ENCODE measurements at regions not wholly inside any gene's neighbourhood (a gene's known extent, or its start where the extent isn't known, plus 50 kb on each side); places are given as distances from the start of the nearest gene placed in this dataset.

DNA sequence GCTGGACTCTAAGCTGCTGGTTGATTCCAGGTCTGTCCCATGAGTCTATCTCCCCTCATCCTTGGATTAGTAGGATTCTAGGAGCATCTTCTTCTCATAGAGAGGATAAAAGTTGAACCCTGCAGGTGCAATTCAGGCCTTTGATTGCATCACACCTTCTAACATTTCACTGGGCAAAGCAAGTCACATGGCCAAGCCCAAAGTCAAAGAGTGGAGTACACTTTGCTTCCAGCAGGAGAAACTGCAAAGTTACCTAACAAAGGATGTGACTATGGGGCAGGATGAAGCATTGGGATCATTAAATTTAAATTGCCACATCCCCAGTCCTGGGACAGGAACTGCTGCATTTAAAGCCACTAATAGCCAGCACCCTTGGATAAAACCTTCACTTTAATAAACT, 51.0 kb upstream of the EGFLAM start:
- intact Hi-C loops (cut with DNase I): no loop called here
- ATAC-seq (no peak), DNase-seq (ENCODE audit: missing footprints) (no peak)

DNA sequence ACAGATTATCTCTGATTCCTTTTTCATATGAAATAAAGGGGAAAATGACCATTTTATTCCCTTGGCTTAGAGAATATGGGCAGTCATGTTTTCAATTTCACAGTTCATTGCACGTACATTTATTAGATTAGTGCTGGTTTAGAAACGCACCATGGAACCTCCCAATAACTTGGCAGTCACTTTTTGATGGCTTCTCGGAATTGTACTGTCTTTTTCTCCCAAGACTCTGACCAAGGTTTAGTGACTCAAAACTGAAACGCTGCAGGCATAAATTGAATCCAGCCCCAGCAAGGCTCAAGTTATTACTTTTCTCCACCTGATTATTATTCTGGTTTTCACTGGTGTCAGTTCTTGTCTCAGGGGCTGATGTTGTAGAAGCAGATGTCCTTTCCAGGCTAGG, 55.6 kb upstream of the EGFLAM start:
- intact Hi-C loops (cut with DNase I): no loop called here
- no peak for DNase-seq (ENCODE audit: missing footprints)
- ATAC-seq: no peak

DNA sequence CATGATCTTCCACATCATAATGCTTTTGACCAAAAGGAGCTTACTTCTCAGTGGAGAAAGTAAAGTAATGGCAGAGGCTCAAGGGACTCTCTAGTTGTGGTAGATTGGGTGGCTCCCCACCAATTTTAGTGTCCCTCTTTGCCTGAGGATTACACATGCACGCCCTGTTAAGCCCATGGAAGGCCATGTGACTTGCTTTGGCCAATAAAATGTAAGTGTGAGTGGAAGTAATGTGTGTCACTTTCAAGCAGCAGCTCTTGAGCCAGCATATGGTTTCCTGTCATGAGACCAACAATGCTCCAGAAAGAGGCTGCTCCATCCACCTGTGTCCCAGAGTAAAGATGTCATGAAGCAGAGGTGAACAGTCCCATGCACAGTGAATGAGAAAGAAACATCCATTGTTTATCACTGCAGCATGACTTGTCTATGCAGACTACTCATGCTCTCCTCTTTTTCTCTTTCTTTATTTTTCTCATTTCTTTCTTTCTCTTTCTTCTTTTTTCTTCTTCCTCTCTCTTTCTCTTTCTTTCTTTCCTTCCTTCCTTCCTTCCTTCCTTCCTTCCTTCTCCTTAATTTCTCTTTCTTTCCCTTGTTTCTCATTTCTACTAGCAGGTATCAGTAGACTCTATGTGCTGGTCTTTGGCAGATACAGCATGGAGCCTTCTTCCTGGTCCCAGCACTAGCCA, 57.3 kb upstream of the EGFLAM start:
- no peak for ATAC-seq
- intact Hi-C loops (cut with DNase I): no loop called here
- DNase-seq (ENCODE audit: missing footprints): no peak

DNA sequence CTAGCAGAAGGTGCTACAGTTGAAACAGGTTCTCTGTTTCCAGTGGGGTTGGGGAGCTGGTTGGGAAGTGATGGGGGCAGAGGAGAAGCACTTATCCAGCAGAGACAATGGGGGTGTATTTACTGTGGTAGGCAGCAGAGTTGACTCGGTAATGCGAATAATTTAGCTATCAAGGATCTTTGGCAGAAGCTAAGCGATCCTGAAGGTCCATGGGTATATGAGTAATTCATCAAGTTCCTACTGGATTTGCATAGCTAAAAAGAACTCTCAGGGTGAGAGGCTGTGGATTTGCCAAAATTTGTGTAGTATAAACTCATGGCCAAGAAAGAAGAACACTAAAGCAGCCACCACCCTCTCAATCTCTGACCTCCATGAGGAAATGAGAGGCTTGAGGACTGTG, 61.2 kb upstream of the EGFLAM start:
- intact Hi-C loops (cut with DNase I): no loop called here
- no peak for DNase-seq (ENCODE audit: missing footprints)
- ATAC-seq: no peak

DNA sequence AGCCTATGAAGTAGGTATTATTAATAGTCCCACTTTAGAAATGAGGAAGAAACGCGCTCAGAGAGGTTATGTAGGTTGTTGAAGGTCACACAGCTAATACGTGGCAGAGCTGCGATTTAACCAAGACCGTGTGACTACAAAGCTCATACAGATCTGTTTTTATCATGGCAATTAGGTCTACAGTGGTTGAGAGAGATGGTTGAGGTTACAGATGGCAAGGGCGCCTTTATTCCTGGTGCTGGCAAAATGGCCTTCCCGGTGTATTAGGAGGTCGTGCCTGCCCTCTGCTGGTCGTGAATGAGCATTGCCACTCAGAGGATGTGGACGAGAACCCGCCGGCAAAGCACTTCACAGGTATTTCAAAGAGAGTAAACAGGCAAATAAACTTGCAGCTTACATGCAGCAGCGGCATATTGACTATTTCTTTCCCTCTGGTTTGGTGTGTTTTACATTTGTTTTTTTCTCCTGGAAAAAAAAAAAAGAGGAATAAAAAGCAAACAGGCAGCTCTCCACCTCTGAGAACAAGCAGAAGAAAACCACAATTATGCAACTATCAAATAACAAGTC, 65.3 kb upstream of the EGFLAM start:
- intact Hi-C loops (cut with DNase I): loop anchor here (1.0 to 5.0 kb wide), 3 partner anchors 353 to 781 kb away; partner anchors contain the start of gene GDNF
- ATAC-seq (peak; percentile 73), DNase-seq (ENCODE audit: missing footprints) (peak; percentile 78)

DNA sequence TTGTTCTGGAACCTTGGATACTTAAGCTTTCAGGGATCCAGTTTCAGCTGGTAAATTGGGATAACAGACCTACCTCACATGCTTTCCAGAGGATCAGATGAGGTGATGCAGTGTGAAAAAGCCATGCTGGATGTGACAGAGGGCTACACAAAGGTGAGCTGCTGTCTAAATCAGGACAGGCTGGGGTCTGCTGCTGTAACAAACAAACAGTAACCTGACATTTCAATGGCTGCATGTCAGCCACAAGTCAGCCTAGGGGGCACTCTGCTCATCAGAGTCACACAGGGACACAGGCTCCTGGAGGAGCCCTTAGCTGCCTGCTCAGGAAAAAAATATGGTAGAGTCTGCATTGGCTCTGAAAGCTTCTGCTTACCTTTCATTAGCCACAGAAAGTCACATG, 66.7 kb upstream of the EGFLAM start:
- intact Hi-C loops (cut with DNase I): loop anchor here (2.0 to 5.0 kb wide), 2 partner anchors 355 to 779 kb away; no protein-coding TSS in a partner anchor
- DNase-seq (ENCODE audit: missing footprints) (no peak), ATAC-seq (no peak)

DNA sequence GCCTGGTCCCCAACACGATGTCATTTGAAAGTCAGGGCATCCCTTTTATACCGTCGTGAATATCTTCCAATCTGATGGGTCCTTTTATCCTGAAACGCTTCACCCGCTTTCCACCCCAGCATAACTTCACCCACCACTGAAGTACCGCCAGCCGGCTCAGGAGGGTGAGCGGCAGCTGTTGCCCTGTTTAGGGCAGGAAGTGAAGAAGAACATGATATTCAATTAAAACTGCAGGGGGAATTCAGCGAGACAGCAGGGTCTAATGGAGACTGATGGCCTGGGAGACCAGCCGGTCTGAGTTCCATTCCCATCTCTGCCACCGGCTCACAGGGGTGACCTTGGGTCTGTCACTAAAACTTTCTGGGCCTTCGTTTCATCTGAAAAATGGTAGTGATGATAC, 68.2 kb upstream of the EGFLAM start:
- ATAC-seq: no peak
- intact Hi-C loops (cut with DNase I): loop anchor here (5.0 kb wide), 1 partner anchor 778 kb away; no protein-coding TSS in a partner anchor
- DNase-seq (ENCODE audit: missing footprints): no peak

DNA sequence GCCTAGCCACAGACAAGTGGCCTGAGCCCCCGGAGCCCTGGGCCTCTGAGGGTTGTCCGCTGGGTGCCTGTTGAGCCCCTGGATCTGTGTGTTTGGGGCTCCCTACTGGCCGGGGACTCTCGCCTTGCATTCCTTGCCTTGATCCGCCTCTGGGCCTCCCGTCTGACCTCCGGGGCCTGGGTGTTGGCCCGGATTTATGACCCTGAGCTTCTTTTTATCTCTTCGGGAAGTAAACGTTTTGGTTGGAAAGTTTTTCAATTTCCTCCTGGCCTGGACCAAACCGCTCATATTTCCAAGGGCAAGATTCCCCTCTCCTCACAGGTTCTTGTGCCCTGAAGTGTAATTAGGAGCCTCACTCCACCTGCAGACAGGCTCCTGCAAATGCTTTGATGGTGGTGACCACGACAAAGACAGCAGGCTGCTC, 69.3 kb upstream of the EGFLAM start:
- DNase-seq (ENCODE audit: missing footprints) (no peak), ATAC-seq (no peak)
- intact Hi-C loops (cut with DNase I): no loop called here

DNA sequence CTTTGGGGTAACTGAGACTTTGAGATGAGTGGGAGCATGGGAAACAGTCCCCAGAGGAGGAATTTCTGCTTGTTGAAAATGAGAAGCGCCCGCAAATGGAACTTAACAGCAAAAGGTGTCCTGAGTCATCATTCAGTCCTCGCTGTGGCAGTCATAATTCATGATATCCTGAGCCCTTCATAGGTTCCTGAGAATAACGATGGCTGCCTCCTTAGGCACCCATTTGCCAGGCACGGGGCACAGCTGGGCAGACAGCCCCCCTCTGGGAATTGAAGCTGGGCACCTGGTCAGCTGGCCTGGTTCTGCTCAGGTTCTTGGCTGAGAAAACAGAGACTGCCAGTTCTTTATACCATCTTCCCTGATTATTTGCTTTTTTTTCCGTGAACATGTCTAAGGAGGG, 69.8 kb upstream of the EGFLAM start:
- intact Hi-C loops (cut with DNase I): no loop called here
- no peak for ATAC-seq

DNA sequence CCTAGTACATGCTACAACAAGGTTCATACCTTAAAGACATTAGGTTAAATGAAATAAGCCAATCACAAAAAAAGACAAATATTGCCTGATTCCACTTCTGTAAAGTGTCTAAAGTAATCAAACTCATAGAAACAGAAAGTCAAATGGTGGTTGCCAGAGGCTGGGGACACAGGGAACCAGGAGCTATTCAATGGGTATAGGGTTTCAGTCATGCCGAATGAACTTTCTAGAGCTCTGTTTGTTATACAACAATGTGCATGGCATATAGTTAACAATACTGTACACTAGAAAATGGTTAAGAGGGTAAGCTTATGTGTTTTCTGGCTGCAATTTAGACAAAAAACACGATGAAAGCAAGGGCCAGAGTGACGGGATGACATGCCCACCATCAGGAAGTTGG, 70.8 kb upstream of the EGFLAM start:
- intact Hi-C loops (cut with DNase I): no loop called here
- ATAC-seq: no peak

More for the DNA sequence above, 69.8 kb upstream of the EGFLAM start:
- DNase-seq (ENCODE audit: missing footprints): no peak

DNA sequence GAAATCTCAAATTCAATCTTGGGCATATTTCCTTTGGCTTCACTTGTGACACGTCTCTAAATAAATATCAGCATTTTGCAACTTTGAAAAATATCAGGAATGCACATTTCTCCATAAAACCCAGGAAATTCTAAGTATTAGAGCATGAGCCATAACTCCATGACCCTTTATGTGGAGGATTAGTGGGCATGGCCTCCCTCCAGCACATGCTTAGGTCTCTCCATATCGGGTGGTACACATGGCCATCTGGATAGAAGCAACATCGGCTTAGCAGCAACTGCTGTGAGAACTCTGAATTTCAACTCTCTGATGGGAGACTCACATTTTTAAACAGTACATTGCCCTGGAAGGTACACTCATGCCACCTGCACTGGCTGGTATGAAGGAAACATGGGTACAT, 73.7 kb upstream of the EGFLAM start:
- DNase-seq (ENCODE audit: missing footprints) (no peak), ATAC-seq (no peak)
- intact Hi-C loops (cut with DNase I): no loop called here

More for the DNA sequence above, 70.8 kb upstream of the EGFLAM start:
- no peak for DNase-seq (ENCODE audit: missing footprints)

DNA sequence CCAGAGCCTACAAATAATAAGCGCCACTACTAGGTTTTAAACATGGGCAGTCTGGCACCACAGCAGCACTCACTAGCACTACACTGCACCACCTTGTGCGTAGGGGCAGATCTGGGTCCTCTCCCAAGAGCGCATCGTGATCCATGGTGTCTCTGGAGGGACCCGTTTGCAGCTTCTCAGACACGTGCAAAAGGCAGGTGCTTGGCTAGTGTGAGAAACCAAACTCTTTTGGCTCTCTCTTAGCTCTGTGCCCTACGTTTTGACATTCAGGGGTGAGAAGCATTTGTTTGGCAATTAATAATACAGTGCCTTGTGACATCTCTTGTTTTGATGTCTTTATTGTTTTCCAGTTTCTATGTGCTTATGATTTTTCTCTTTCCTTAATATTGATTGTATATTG, 75.4 kb upstream of the EGFLAM start:
- ATAC-seq (no peak), DNase-seq (ENCODE audit: missing footprints) (no peak)
- intact Hi-C loops (cut with DNase I): no loop called here

DNA sequence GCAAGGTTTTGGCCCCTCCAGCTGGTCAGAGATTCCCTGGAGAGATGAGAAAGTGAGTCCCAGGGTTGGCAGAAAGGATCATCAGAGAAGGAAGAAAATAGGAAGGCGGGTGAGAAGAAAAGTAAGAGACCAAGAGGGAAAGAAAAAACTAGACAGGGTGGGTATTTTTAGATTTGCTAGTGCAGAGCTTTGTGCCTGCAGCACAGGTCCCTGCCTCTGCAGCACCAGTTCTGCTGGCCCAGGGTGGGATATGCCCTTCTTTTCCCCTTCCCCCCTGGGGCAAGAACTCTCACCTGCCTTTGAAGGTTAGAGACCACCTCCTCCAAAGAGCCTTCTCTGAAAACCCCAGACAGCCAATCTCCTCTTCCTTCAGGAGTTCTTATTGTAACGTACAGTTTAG, 90.3 kb upstream of the EGFLAM start:
- DNase-seq (ENCODE audit: missing footprints) (no peak), ATAC-seq (no peak)
- intact Hi-C loops (cut with DNase I): no loop called here

DNA sequence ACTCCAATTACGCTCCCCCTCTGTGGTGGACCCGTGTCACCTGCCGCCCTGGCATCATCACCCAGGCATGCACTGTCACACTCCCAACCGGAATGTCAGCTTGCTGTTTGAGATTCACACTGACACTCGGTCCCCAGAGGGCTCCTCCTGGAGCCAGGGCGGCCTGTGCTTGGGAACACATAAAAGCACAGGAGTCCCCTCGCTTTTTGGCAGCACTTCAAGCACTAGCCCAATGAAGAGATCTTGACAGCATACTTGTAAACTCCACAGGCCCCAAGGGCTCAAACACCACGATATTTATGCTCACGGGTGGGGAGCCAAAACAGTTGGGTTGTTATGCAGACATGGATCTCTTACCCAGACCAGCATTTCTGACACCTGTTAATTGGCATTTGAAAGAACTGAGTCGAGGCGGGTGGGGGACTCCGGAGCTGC, 90.8 kb upstream of the EGFLAM start:
- DNase-seq (ENCODE audit: missing footprints) (peak; percentile 69), ATAC-seq (peak; percentile 91)

DNA sequence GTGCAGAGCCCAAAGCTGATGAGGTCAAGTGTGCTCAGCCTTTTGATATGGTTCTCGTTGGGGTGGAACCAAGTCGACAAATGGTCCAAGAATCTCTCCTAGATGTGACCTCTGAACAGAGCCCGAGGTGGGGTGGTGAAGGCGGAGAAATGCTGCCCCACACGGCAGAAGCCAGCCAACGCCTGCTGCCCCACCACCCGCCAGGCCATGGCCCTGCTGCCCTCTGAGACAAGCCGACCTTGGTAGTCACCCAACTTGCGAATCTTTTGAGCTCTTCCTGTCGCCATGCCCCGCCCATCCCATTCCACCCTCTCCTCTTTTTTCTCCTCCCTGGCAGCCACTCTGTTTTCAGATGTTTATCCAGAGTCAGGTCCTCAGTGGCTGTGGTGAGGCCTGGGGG, 91.5 kb upstream of the EGFLAM start:
- DNase-seq (ENCODE audit: missing footprints): no peak
- intact Hi-C loops (cut with DNase I): no loop called here

More for the DNA sequence above, 90.8 kb upstream of the EGFLAM start:
- intact Hi-C loops (cut with DNase I): no loop called here

DNA sequence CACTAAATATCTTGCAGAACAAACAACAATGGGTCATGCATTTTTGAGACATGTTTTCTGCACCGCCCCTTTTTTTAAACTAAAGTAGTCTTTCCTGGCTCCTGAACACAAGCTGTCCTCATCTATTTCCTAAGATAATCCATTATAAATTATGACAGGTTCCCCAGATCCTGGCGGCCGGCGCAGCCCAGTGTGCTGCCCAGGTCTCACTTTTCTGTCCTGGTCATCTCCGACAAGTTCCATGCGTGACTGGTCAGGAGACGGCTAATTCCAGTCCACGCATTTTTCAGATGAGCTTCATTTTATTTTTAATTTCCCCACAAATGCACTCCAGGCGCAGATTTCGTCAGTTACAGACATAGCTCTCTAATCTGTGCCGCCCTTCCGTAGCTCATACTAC, 92.9 kb upstream of the EGFLAM start:
- intact Hi-C loops (cut with DNase I): no loop called here
- DNase-seq (ENCODE audit: missing footprints): no peak
- ATAC-seq: no peak

More for the DNA sequence above, 91.5 kb upstream of the EGFLAM start:
- no peak for ATAC-seq

DNA sequence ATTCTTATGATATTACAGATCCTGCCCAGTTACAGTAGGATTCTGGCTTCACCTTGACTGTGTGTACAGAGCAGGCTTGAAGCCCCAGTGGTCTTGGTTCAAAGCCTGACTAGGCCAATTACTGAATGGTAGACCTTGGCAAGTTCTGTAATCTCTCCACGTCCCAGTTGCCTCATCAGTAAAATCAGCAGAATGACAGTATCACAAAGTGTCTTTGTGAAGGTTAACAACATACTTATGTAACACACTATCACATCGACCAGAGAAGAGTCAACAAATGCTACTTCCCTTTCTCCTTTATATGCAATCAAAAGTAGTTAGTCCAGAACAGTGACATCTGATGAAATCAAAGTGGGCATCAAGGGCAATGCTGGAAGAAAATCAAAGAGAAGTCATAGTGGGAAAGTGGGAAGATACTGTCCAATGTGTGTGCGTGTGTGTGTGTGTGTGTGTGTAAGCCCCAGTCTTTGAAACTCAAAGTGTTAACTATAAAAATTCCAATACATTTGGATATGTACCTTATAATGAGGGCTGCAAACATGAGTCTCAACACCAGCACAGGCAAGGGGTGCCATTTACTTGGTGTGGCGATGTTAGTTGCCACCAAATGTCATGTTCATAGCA, 93.5 kb upstream of the EGFLAM start:
- intact Hi-C loops (cut with DNase I): no loop called here
- no peak for DNase-seq (ENCODE audit: missing footprints)
- no peak for ATAC-seq

DNA sequence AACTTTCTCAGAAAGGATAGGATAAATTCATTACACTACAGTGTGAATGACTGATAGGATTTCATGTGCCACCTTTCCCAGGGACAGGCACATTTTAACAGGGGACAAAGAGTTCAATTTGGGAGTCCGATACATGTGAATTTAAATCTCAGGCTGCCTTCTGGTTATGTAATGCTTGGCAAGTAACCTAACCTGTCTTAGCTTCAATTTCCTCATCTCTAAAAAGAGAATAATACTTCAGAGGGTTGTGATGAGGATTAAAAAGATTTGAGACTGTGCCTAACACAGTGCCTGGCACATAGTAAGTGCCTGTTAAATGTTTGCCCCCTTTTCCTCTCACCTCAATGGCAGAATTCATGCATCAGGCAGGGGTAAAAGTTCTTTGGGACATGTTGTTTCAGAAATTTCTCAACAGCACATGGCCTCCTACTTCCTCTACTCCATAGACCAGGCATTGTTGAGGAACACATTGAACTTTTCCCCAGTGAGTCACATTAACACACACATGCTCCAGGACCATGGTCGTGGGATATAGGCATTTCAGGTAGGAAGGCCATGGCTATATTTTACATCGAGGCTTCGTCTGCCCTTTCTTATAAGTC, 94.6 kb upstream of the EGFLAM start:
- DNase-seq (ENCODE audit: missing footprints): no peak
- ATAC-seq: no peak
- intact Hi-C loops (cut with DNase I): no loop called here

DNA sequence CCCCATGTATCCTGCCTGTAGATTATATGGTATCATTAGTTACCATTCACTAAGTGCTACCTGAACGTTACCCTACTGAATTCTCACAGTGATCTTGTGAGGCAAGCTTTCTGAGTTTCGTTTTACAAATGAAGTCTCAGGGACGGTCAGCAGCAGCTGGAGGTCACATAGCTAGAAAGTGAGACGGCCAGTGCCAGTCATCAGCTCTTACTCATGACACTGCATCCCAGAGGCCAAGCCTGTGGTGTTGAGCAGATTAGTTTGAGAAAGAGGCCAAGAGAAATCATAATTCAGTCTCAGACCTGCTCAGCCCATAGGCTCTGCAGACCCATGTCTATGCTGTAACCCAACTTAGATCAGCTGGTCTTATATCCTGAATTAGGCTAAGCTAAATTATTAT, 95.7 kb upstream of the EGFLAM start:
- ATAC-seq (no peak), DNase-seq (ENCODE audit: missing footprints) (no peak)
- intact Hi-C loops (cut with DNase I): no loop called here

DNA sequence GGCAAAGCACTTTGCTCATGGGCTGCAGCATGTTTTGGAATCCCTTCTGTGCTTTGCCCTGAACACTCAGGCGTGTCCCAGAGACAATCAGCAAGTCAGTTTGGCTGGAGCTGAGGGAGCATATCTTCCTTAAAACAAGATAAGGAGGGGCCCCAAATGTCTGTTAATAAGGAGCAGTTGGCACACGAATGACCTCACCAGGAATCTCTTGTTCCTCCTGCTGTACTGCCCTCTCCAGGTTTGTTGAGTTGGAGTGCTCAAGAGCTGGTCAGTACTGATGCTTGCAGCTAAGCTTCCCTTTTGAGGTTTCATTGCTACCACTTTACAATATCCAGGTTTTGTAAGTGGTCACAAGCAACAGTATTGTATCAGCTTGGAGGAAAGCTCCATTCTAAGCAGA, 101.3 kb upstream of the EGFLAM start:
- DNase-seq (ENCODE audit: missing footprints) (no peak), ATAC-seq (no peak)
- intact Hi-C loops (cut with DNase I): no loop called here

Measured in Right ventricle myocardium inferior (tissue), 1 donor.